HCT116 (cell line): ENCODE measurements at regions not wholly inside any gene's neighbourhood (a gene's known extent, or its start where the extent isn't known, plus 50 kb on each side); places are given as distances from the start of the nearest gene placed in this dataset.

Source experiments
- ATAC-seq: fragments of 200-7000 bp; cut with Tn5 transposase; 2 replicates; pipeline ENCODE4 v1.9.1; 2020; ENCODE audit warnings: mild to moderate bottlenecking, moderate library complexity
- BruUV-seq: library from RNA; stranded (reverse); fragments of 400-500 nt; replicated peaks from 2 replicates; lab custom pipeline; 2021; lab: Mats Ljungman, UMichigan
- CTCF ChIA-PET: fragments of 300-600 bp; sonication (Branson Sonifier 250); formaldehyde crosslinking; loops from one replicate; lab custom pipeline; 2021; ENCODE audit warnings: antibody characterized with exemption; lab: Charles Lee
- POLR2A ChIA-PET: fragments of 300-600, 350-600 bp; sonication (Branson Sonifier 250); formaldehyde crosslinking; loops from one replicate; lab custom pipeline; 2021; ENCODE audit warnings: antibody characterized with exemption; lab: Charles Lee
- RAD21 ChIA-PET, 2 experiments: fragments of 300-600 bp; sonication (Branson Sonifier 250); formaldehyde crosslinking; loops; one replicate each; lab custom pipeline; 2023; ENCODE audit warnings: low total read pairs in 2 of 2; ENCODE audit not compliant: uncharacterized antibody in 2 of 2, unreplicated experiment in 2 of 2, low non-redundant PET in 1 of 2; lab: Charles Lee
- DNase-seq: peaks from one replicate; pipeline ENCODE4 v3.0.0-alpha.2; 2010; ENCODE audit warnings: low read depth, low spot score
- H2AFZ ChIP-seq: fragments of 200-600 bp; shearing (Covaris generic), sonication (generic); 2 replicates; pipeline ENCODE4 v1.6.1; 2017; ENCODE audit warnings: low read depth, mixed run types, mixed read lengths, antibody characterized with exemption, low read length; ENCODE audit not compliant: poor library complexity, severe bottlenecking
- H3K27ac ChIP-seq: 2 replicates; pipeline ENCODE4 v1.5.1; 2012; ENCODE audit warnings: low read depth, low read length
- H3K27me3 ChIP-seq: fragments of 200-600 bp; sonication (generic); 2 replicates; pipeline ENCODE4 v1.6.1; 2016; ENCODE audit warnings: mixed run types, low read length, mixed read lengths; ENCODE audit not compliant: insufficient read depth
- H3K36me3 ChIP-seq, 2 experiments: fragments of 200-500 bp in 1 of 2; fragments of 200-600 bp in 1 of 2; sonication (Bioruptor generic) in 1 of 2; sonication (generic) in 1 of 2; 2 replicates each; pipeline versions ENCODE4 v1.5.1 to v1.6.1; 2014 to 2016; ENCODE audit warnings: low read length in 2 of 2, inconsistent platforms in 1 of 2, mixed read lengths in 1 of 2, mixed run types in 1 of 2; ENCODE audit not compliant: insufficient read depth in 2 of 2, control insufficient read depth in 1 of 2
- H3K4me1 ChIP-seq, 2 experiments: fragments of 200-600 bp in 1 of 2; sonication (generic) in 1 of 2; 2 replicates each; pipeline versions ENCODE4 v1.5.1 to v1.6.1; 2012 to 2017; ENCODE audit warnings: low read length in 2 of 2, inconsistent platforms in 1 of 2, mild to moderate bottlenecking in 1 of 2, mixed read lengths in 1 of 2, mixed run types in 1 of 2, moderate library complexity in 1 of 2; ENCODE audit not compliant: insufficient read depth in 2 of 2, control insufficient read depth in 1 of 2
- H3K4me2 ChIP-seq: fragments of 200-600 bp; sonication (generic); 2 replicates; pipeline ENCODE4 v1.6.1; 2017; ENCODE audit warnings: mixed run types, low read length, mixed read lengths
- H3K4me3 ChIP-seq, 2 experiments: fragments of 200-600 bp in 1 of 2; sonication (generic) in 1 of 2; replicated peaks in 1 of 2; 2 replicates each; pipeline ENCODE4 v1.5.1; 2011 to 2016; ENCODE audit warnings: low read length in 2 of 2, control low read depth in 1 of 2, low read depth in 1 of 2, mild to moderate bottlenecking in 1 of 2, mixed read lengths in 1 of 2, mixed run types in 1 of 2
- H3K79me2 ChIP-seq: fragments of 200-600 bp; sonication (generic); 2 replicates; pipeline ENCODE4 v1.6.1; 2017; ENCODE audit warnings: mild to moderate bottlenecking, mixed run types, low read length, moderate library complexity, mixed read lengths; ENCODE audit not compliant: insufficient read depth
- H3K9ac ChIP-seq: fragments of 200-600 bp; sonication (generic); 2 replicates; pipeline ENCODE4 v1.6.1; 2016; ENCODE audit warnings: low read length, mixed read lengths
- H3K9me2 ChIP-seq: fragments of 200-600 bp; sonication (generic), shearing (Covaris generic); 2 replicates; pipeline ENCODE4 v1.6.1; 2017; ENCODE audit warnings: mixed run types, mild to moderate bottlenecking, moderate library complexity; ENCODE audit not compliant: insufficient read depth
- H3K9me3 ChIP-seq, 2 experiments: fragments of 200-500 bp in 1 of 2; fragments of 200-600 bp in 1 of 2; sonication (Bioruptor generic) in 1 of 2; sonication (generic) in 1 of 2; 2 replicates each; pipeline ENCODE4 v1.6.1; 2014 to 2017; ENCODE audit warnings: low read length in 2 of 2, mixed read lengths in 2 of 2, inconsistent platforms in 1 of 2, low read depth in 1 of 2, mild to moderate bottlenecking in 1 of 2, mixed run types in 1 of 2, moderate library complexity in 1 of 2; ENCODE audit not compliant: control insufficient read depth in 1 of 2, insufficient read depth in 1 of 2
- H4K20me1 ChIP-seq: fragments of 200-600 bp; sonication (generic), shearing (Covaris generic); 2 replicates; pipeline ENCODE4 v1.6.1; 2017; ENCODE audit warnings: mixed run types, mild to moderate bottlenecking, moderate library complexity; ENCODE audit not compliant: insufficient read depth
- ATF3 ChIP-seq: IDR thresholded peaks from 2 replicates; pipeline ENCODE4 v1.6.1; 2012
- CBX3 ChIP-seq: IDR thresholded peaks from 2 replicates; pipeline ENCODE4 v1.6.1; 2012; ENCODE audit warnings: low read depth
- CEBPB ChIP-seq: IDR thresholded peaks from 2 replicates; pipeline ENCODE4 v1.6.1; 2012; ENCODE audit warnings: low read depth
- EGR1 ChIP-seq: IDR thresholded peaks from 2 replicates; pipeline ENCODE4 v1.6.1; 2012; ENCODE audit warnings: low read depth
- ELF1 ChIP-seq: IDR thresholded peaks from 2 replicates; pipeline ENCODE4 v1.6.1; 2012; ENCODE audit warnings: low read depth, borderline replicate concordance
- EZH2 ChIP-seq: fragments of 200-600 bp; sonication (generic); IDR thresholded peaks from 2 replicates; pipeline ENCODE4 v1.6.1; 2017; ENCODE audit warnings: antibody characterized with exemption, mixed run types
- FOSL1 ChIP-seq: IDR thresholded peaks from 2 replicates; pipeline ENCODE4 v1.6.1; 2012; ENCODE audit warnings: low read depth
- POLR2A ChIP-seq: IDR thresholded peaks from 2 replicates; pipeline ENCODE4 v1.7.0; 2011; ENCODE audit warnings: borderline replicate concordance; ENCODE audit not compliant: insufficient read depth, insufficient read length; ENCODE audit errors: extremely low read depth
- TCF7L2 ChIP-seq: IDR thresholded peaks from 2 replicates; pipeline ENCODE4 v1.7.0; 2011; ENCODE audit warnings: borderline replicate concordance, inconsistent platforms; ENCODE audit not compliant: insufficient read depth, insufficient read length; ENCODE audit errors: extremely low read depth
- YY1 ChIP-seq: IDR thresholded peaks from 2 replicates; pipeline ENCODE4 v1.6.1; 2011; ENCODE audit warnings: low read length, low read depth, moderate library complexity, mild to moderate bottlenecking; ENCODE audit not compliant: insufficient replicate concordance; ENCODE audit errors: extremely low read depth
- ZNF274 ChIP-seq: fragments of 200-500 bp; sonication (Bioruptor generic); IDR thresholded peaks from 2 replicates; pipeline ENCODE4 v1.6.1; 2014; ENCODE audit warnings: mild to moderate bottlenecking, low read depth, low read length, inconsistent platforms
- intact Hi-C: fragments of 100-400 bp; cut with micrococcal nuclease; formaldehyde crosslinking; loops from 2 replicates; pipeline ENCODE4 v1.10.0; 2022
- TF ChIP-seq, protein P1 (sequence below): IDR thresholded peaks from 2 replicates; pipeline ENCODE4 v1.6.1; 2011; ENCODE audit warnings: mild to moderate bottlenecking, low read length, moderate library complexity; ENCODE audit not compliant: insufficient replicate concordance; ENCODE audit errors: extremely low read depth
- TF ChIP-seq, protein P2 (sequence below): IDR thresholded peaks from 2 replicates; pipeline ENCODE4 v1.6.1; 2012; ENCODE audit warnings: low read depth

DNA sequence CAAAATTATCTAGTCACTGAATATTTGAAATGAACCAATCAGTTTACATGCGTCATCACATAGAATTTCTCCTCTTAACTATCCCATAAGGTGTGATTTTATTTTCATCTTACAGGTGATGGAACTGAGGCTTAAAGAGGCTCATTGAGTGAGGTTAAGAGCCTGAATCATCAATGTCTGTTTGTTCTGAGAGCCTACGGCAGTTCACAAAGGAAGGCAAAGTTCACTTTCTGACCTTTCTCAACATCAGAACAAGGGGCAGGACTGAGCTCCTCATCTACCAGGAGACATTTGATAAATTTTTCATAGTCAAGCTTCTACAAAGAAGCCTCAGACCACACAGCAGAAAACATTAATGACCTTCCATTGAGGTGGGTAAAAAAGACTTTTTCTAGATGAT lies 54.9 kb upstream of the OLIG3 start:
- Histone ChIP-seq H3K4me3 (no peak overlapping the region), H4K20me1 (no peaks in the 10 kb centered on the region), H3K4me1 (no peaks in the 10 kb centered on the region), H3K27me3 (no peaks in the 10 kb centered on the region), H3K4me2 (no peak overlapping the region), H3K9me2 (no peaks in the 10 kb centered on the region), H3K9ac (no peak overlapping the region)
- ChIA-PET POLR2A (no interaction called here), RAD21 (no interaction called here)
- intact Hi-C loops = no loop called here
- BruUV-seq = no TSS peak
- no peak for TF ChIP-seq POLR2A
- TF ChIP-seq ELF1 = no peak
- TF ChIP-seq, all 23 proteins: peak for 0
- H3K36me3 ChIP-seq = no peaks in the 10 kb centered on the region
- no peak overlapping the region for H2AFZ ChIP-seq
- H3K79me2 ChIP-seq = no peaks in the 10 kb centered on the region
- CTCF ChIA-PET = no interaction called here
- DNase-seq (no peak), ATAC-seq (no peak)
- no peak overlapping the region for H3K27ac ChIP-seq
- H3K9me3 ChIP-seq = no peaks in the 10 kb centered on the region

GRCh38 chr6:137550535-137550934 lies 56.3 kb upstream of the OLIG3 start:
- BruUV-seq = no TSS peak
- ChIA-PET POLR2A (no interaction called here), RAD21 (no interaction called here), CTCF (no interaction called here)
- Histone ChIP-seq H3K4me1 (no peaks in the 10 kb centered on the region), H3K79me2 (no peaks in the 10 kb centered on the region), H3K9me3 (no peaks in the 10 kb centered on the region), H3K36me3 (no peaks in the 10 kb centered on the region), H3K4me3 (no peak overlapping the region), H4K20me1 (no peaks in the 10 kb centered on the region), H2AFZ (no peak overlapping the region), H3K27ac (no peak overlapping the region), H3K9ac (no peak overlapping the region), H3K9me2 (no peaks in the 10 kb centered on the region), H3K4me2 (no peak overlapping the region), H3K27me3 (no peaks in the 10 kb centered on the region)
- no peak for DNase-seq
- intact Hi-C loops = no loop called here
- TF ChIP-seq CBX3 = no peak
- no peak for TF ChIP-seq TCF7L2
- TF ChIP-seq EGR1 = no peak
- TF ChIP-seq, protein P1, sequence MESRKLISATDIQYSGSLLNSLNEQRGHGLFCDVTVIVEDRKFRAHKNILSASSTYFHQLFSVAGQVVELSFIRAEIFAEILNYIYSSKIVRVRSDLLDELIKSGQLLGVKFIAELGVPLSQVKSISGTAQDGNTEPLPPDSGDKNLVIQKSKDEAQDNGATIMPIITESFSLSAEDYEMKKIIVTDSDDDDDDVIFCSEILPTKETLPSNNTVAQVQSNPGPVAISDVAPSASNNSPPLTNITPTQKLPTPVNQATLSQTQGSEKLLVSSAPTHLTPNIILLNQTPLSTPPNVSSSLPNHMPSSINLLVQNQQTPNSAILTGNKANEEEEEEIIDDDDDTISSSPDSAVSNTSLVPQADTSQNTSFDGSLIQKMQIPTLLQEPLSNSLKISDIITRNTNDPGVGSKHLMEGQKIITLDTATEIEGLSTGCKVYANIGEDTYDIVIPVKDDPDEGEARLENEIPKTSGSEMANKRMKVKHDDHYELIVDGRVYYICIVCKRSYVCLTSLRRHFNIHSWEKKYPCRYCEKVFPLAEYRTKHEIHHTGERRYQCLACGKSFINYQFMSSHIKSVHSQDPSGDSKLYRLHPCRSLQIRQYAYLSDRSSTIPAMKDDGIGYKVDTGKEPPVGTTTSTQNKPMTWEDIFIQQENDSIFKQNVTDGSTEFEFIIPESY = no peak
- no peak for TF ChIP-seq FOSL1
- no peak for TF ChIP-seq POLR2A
- TF ChIP-seq, protein P2, sequence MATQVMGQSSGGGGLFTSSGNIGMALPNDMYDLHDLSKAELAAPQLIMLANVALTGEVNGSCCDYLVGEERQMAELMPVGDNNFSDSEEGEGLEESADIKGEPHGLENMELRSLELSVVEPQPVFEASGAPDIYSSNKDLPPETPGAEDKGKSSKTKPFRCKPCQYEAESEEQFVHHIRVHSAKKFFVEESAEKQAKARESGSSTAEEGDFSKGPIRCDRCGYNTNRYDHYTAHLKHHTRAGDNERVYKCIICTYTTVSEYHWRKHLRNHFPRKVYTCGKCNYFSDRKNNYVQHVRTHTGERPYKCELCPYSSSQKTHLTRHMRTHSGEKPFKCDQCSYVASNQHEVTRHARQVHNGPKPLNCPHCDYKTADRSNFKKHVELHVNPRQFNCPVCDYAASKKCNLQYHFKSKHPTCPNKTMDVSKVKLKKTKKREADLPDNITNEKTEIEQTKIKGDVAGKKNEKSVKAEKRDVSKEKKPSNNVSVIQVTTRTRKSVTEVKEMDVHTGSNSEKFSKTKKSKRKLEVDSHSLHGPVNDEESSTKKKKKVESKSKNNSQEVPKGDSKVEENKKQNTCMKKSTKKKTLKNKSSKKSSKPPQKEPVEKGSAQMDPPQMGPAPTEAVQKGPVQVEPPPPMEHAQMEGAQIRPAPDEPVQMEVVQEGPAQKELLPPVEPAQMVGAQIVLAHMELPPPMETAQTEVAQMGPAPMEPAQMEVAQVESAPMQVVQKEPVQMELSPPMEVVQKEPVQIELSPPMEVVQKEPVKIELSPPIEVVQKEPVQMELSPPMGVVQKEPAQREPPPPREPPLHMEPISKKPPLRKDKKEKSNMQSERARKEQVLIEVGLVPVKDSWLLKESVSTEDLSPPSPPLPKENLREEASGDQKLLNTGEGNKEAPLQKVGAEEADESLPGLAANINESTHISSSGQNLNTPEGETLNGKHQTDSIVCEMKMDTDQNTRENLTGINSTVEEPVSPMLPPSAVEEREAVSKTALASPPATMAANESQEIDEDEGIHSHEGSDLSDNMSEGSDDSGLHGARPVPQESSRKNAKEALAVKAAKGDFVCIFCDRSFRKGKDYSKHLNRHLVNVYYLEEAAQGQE = no peak
- TF ChIP-seq ATF3 = no peak
- no peak for TF ChIP-seq YY1
- TF ChIP-seq EZH2 = no peak
- TF ChIP-seq ELF1 = no peak
- no peak for TF ChIP-seq ZNF274
- TF ChIP-seq CEBPB = no peak
- no peak for ATAC-seq
